SU-DHL-6 (cell line): ENCODE measurements at regions not wholly inside any gene's neighbourhood (a gene's known extent, or its start where the extent isn't known, plus 50 kb on each side); places are given as distances from the start of the nearest gene placed in this dataset.
A peak's percentile ranks its signal among the peaks of the same experiment; 100 is the strongest.

Source experiments
- H2AFZ ChIP-seq: fragments of 200-600 bp; sonication (generic); 2 replicates; pipeline ENCODE4 v1.6.1; 2014; ENCODE audit warnings: low read depth, mild to moderate bottlenecking, moderate library complexity, mixed read lengths, antibody characterized with exemption, low read length; ENCODE audit not compliant: severe bottlenecking
- H3F3A ChIP-seq: fragments of 200-600 bp; shearing (Covaris generic); 2 replicates; pipeline ENCODE4 v1.6.0; 2016; ENCODE audit warnings: antibody characterized with exemption, mild to moderate bottlenecking; ENCODE audit not compliant: insufficient read depth
- H3K27ac ChIP-seq: fragments of 200-600 bp; sonication (generic); 2 replicates; pipeline ENCODE4 v1.5.1; 2016; ENCODE audit warnings: low read depth, mild to moderate bottlenecking, low read length, moderate library complexity, mixed read lengths
- H3K27me3 ChIP-seq: fragments of 200-600 bp; sonication (generic), shearing (Covaris generic); 2 replicates; pipeline ENCODE4 v1.6.0; 2014; ENCODE audit warnings: mild to moderate bottlenecking, low read length
- H3K36me3 ChIP-seq: fragments of 200-600 bp; sonication (generic); 2 replicates; pipeline ENCODE4 v1.6.1; 2014; ENCODE audit warnings: mild to moderate bottlenecking, low read length, mixed read lengths
- H3K4me2 ChIP-seq: fragments of 300-600, 200-600 bp; shearing (Covaris generic), sonication (generic); 2 replicates; pipeline ENCODE4 v1.6.0; 2014; ENCODE audit warnings: low read length, low read depth, mild to moderate bottlenecking; ENCODE audit not compliant: poor library complexity, severe bottlenecking
- H3K4me3 ChIP-seq: fragments of 200-600 bp; sonication (generic); 2 replicates; pipeline ENCODE4 v1.5.1; 2014; ENCODE audit warnings: antibody characterized with exemption, low read length, mild to moderate bottlenecking, mixed read lengths; ENCODE audit not compliant: insufficient read depth, poor library complexity, severe bottlenecking
- H3K79me2 ChIP-seq: fragments of 200-600 bp; sonication (generic); 2 replicates; pipeline ENCODE4 v1.6.1; 2014; ENCODE audit warnings: mild to moderate bottlenecking, low read length, moderate library complexity; ENCODE audit not compliant: insufficient read depth
- H3K9ac ChIP-seq: fragments of 200-600 bp; sonication (generic); 2 replicates; pipeline ENCODE4 v1.7.0; 2014; ENCODE audit warnings: mild to moderate bottlenecking, low read length
- H3K9me2 ChIP-seq: fragments of 200-600 bp; sonication (generic); replicated peaks from 2 replicates; pipeline ENCODE4 v1.6.1; 2014; ENCODE audit warnings: low read length; ENCODE audit not compliant: insufficient read depth
- H3K9me3 ChIP-seq: fragments of 200-600 bp; sonication (generic); 2 replicates; pipeline ENCODE4 v1.6.1; 2014; ENCODE audit warnings: low read length, mixed read lengths; ENCODE audit not compliant: insufficient read depth
- H4K20me1 ChIP-seq: fragments of 200-600 bp; sonication (generic); 2 replicates; pipeline ENCODE4 v1.6.1; 2014; ENCODE audit warnings: low read depth, mild to moderate bottlenecking, antibody characterized with exemption, low read length, moderate library complexity, mixed read lengths
- EZH2phosphoT487 ChIP-seq: fragments of 200-600 bp; sonication (generic), shearing (Covaris generic); conservative IDR thresholded peaks from 2 replicates; pipeline ENCODE4 v1.6.1; 2018; ENCODE audit warnings: mild to moderate bottlenecking, antibody characterized with exemption, low read length, moderate library complexity, mixed read lengths
- TF ChIP-seq, protein P1 (sequence below): fragments of 200-600 bp; sonication (generic); IDR thresholded peaks from one replicate; pipeline ENCODE4 v1.5.1; 2017; ENCODE audit warnings: antibody characterized with exemption, mild to moderate bottlenecking, low read length, moderate library complexity; ENCODE audit not compliant: insufficient read depth, poor library complexity, severe bottlenecking

DNA sequence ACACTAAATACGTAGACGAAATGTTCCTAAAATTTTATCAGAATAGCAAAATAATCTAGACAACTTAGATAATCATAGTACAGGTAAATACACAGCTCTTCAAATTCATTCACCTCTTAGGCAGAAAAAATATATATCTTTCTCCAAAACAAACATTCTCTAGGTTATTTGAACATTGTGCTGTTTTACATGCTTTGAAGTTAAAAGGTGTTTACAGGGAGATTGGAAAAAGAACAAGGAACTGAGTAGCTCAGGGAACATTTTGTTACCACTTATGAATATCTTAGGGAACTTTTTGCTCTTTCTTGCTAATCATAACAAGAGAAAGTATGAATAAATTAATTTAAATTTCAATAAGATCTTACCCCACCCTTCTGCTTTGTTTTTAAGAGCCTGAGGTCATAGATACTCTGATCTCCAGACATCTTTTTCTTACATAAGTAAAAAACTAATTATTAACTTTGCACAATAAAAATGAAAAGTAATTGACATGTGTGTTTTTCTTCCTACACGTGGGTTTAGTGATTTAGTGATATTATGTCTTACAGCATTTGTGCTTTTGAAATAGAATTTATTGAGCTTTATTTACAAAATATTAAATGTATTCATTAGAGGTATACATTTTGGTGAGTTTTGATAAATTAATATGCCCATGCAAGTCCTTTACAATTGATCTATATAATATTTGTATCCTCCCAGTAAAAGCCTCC lies 1141.4 kb upstream of the EYS start:
- TF ChIP-seq, protein P1, sequence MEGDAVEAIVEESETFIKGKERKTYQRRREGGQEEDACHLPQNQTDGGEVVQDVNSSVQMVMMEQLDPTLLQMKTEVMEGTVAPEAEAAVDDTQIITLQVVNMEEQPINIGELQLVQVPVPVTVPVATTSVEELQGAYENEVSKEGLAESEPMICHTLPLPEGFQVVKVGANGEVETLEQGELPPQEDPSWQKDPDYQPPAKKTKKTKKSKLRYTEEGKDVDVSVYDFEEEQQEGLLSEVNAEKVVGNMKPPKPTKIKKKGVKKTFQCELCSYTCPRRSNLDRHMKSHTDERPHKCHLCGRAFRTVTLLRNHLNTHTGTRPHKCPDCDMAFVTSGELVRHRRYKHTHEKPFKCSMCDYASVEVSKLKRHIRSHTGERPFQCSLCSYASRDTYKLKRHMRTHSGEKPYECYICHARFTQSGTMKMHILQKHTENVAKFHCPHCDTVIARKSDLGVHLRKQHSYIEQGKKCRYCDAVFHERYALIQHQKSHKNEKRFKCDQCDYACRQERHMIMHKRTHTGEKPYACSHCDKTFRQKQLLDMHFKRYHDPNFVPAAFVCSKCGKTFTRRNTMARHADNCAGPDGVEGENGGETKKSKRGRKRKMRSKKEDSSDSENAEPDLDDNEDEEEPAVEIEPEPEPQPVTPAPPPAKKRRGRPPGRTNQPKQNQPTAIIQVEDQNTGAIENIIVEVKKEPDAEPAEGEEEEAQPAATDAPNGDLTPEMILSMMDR = no peak
- TF ChIP-seq EZH2phosphoT487 = no peak
- Histone ChIP-seq H3K36me3 (no peaks in the 10 kb centered on the region), H3K79me2 (no peaks in the 10 kb centered on the region), H3K4me3 (no peak overlapping the region), H3K9ac (no peak overlapping the region), H3K27ac (no peak overlapping the region), H2AFZ (peak overlapping the region; percentile 41), H3K27me3 (no peaks in the 10 kb centered on the region), H3K9me3 (no peaks in the 10 kb centered on the region), H3K9me2 (no peaks in the 10 kb centered on the region), H4K20me1 (no peaks in the 10 kb centered on the region), H3F3A (no peaks in the 10 kb centered on the region), H3K4me2 (no peak overlapping the region)

DNA sequence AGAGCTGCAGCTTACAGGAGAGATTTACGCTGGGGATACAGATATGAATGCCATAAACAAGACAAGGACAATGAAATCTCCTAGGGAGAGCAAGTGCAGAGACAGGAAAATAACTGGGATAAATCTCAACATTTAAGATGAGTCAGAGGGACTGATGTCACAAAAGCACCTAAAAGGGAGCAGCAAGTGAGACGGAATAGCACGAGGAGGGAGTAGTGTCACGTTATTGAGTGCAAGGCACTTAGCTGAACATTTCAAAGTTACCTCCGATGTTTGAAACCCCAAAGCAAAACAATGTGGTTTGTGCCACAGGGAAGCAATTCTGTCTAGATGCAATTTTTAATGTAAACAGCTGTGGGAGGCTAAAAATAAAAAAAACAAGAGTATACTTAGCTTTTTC lies 1131.7 kb upstream of the EYS start:
- TF ChIP-seq EZH2phosphoT487 = no peak
- TF ChIP-seq, protein P1 = no peak
- no peaks in the 10 kb centered on the region for H3K79me2 ChIP-seq
- H4K20me1 ChIP-seq = no peaks in the 10 kb centered on the region
- H2AFZ ChIP-seq = no peak overlapping the region
- H3K4me2 ChIP-seq = no peak overlapping the region
- no peak overlapping the region for H3K4me3 ChIP-seq
- no peaks in the 10 kb centered on the region for H3K9me2 ChIP-seq
- H3K9me3 ChIP-seq = no peaks in the 10 kb centered on the region
- no peaks in the 10 kb centered on the region for H3F3A ChIP-seq
- H3K27me3 ChIP-seq = no peaks in the 10 kb centered on the region
- H3K36me3 ChIP-seq = no peaks in the 10 kb centered on the region
- H3K27ac ChIP-seq = no peak overlapping the region
- no peak overlapping the region for H3K9ac ChIP-seq

DNA sequence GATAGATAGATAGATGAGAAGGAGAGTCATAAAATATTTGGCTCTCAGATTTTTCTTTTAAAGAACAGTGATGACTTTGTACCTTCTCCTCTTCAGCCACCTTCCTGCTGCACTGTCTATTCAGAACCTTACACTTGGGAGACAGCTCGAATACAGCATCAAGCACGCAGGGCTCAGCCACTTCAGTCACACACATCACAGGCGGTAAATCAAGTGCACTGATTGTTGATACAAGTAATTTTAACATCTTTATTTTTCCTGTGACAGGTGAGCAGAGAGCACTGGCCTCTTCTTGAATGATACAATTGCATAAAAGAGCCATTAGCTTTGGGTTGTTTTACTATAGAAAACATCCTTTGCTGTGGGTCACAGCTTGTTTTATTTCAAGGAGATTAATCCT lies 1118.5 kb upstream of the EYS start:
- no peak overlapping the region for H3K27ac ChIP-seq
- no peaks in the 10 kb centered on the region for H3K9me3 ChIP-seq
- H3F3A ChIP-seq = no peaks in the 10 kb centered on the region
- H3K79me2 ChIP-seq = no peaks in the 10 kb centered on the region
- no peak overlapping the region for H3K4me3 ChIP-seq
- H3K27me3 ChIP-seq = no peaks in the 10 kb centered on the region
- no peaks in the 10 kb centered on the region for H3K9me2 ChIP-seq
- H4K20me1 ChIP-seq = no peaks in the 10 kb centered on the region
- H3K4me2 ChIP-seq = no peak overlapping the region
- TF ChIP-seq, protein P1 = no peak
- TF ChIP-seq EZH2phosphoT487 = no peak
- H2AFZ ChIP-seq = no peak overlapping the region
- 0 out of 2 replicates have a peak, but pooled peaks cover 4% of the 10 kb centered on the region for H3K36me3 ChIP-seq
- no peak overlapping the region for H3K9ac ChIP-seq
